NCI-H1105 treated with DMSO at 0.1 percent for 48 hours (cell line): ENCODE measurements at regions not wholly inside any gene's neighbourhood (a gene's known extent, or its start where the extent isn't known, plus 50 kb on each side); places are given as distances from the start of the nearest gene placed in this dataset.

Source experiments
- DNase-seq: peaks from one replicate; lab custom pipeline; 2025; lab: John Stamatoyannopoulos, UW

DNA sequence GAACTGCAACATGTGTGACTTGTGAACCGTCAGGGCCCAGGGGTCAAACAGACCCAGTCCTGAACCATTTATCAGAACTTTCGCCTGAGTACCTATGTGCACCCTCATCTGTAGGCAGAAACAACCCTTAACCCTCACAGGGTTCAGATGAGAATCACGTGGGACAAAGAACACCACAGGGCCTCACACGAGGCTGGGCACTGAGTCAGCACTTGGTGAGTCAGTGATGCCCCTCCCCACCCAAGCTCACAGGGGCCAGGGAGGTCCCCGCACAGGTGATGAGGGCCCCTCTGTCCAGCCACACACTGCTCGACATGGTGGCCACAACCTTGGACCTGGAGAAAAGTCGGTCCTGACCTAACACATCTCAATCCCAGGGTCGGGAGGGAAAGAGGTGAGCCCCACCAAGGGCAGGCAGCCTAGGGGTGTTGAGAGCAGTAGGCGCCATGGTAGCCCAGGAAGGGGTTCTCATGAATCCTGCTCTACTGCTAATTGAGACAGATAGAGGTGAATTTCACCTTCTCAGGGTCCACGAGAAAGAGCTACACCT is 176.4 kb downstream of the SHANK2 start:
- no peak for DNase-seq

GRCh38 chr11:71075116-71075720 is 177.2 kb downstream of the SHANK2 start:
- DNase-seq, result no peak

GRCh38 chr11:71071736-71072509 is 180.5 kb downstream of the SHANK2 start:
- no peak for DNase-seq

- DNase-seq, result no peak
Measured at GRCh38 chr11:71070490-71071453, 181.6 kb downstream of the SHANK2 start.

GRCh38 chr11:71068963-71069362 is 183.4 kb downstream of the SHANK2 start:
- no peak for DNase-seq

DNA sequence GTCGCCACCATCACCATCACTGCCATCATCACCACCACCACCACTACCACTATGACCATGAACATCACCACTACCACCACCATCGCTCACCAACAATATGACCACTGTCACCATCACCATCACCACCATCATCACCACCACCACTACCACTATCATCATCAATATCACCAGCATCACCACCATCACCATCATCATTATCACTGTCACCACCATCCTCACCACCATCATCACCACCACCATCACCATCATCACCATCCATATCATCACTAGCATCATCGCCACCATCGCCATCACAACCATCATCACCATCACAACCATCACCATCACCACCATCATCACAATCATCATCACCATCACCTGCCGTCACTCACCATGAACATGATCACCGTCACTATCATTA is 184.6 kb downstream of the SHANK2 start:
- DNase-seq, result no peak

GRCh38 chr11:71066311-71066710 is 186.1 kb downstream of the SHANK2 start:
- DNase-seq, result no peak

DNA sequence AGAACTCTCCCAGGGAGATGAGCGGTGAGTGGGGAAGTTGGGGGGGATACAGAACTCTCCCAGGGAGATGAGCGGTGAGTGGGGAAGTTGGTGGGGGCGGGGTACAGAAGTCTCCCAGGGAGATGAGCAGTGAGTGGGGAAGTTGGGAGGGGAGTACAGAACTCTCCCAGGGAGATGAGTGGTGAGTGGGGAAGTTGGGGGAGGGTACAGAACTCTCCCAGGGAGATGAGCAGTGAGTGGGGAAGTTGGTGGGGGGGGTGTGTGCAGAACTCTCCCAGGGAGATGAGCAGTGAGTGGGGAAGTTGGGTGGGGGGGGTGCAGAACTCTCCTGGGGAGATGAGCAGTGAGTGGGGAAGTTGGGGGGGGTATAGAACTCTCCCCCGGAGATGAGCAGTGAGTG is 186.5 kb downstream of the SHANK2 start:
- DNase-seq, result no peak

- DNase-seq, result no peak
Measured at GRCh38 chr11:71064702-71065515, 187.5 kb downstream of the SHANK2 start.

DNA sequence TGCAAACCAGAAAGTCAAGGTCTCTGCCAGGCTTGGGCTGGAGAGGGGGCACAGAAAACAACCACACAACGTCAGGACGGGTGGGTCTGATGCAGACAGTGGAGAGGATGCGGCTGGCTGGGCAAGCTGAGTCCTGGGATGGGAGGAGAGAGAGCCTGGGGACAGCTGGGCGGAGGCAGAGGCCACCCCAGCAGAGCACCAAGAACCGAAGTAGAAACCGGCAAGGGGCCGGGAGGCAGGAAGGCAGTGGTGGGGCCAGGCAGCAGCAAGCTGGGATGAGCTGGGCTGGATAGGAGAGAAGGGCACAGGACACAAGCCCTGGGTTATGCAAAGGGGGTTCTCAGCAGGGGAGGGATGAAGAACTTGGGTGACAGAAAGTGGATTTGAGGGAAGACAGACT is 188.2 kb downstream of the SHANK2 start:
- no peak for DNase-seq

- no peak for DNase-seq
Measured at GRCh38 chr11:71063129-71063528, 189.2 kb downstream of the SHANK2 start.

DNA sequence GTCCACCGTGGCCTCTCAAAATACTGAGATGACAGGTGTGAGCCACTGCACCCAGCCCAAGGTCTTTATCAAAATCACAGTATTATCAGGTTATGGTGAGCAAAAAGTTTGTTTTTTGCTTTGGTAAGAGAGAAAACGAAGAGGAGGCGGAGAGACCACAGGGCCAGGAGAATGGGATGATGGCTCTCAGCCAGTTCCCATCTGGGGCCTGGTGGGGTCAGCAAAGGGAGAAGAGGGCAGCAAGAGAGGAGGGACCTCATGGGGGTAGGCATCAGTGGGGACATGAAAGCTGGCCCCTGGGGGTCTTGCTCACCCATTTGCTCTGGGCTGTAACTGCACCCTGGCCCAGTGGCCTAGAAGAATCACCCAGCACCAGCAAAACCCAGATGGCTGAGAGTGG is 190.2 kb downstream of the SHANK2 start:
- no peak for DNase-seq

DNA sequence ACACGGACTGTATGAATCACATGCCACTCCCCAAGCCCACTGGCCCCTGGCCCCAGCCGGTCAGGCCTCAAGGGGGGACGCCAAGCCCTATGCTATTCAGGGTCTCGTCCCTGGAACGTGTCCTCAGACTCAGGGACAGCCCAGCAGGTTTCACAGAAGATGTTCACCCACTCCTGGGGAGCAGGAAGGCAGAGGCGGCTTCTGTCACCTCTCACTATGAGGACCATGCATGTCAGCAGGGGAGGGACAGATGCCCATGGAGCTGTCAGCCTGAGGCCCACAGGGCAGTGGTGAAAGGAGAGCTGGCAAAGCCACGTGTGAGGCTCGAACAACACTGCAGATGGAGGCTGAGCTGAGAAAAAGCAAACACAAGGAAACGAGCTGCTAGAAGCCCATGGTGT is 192.0 kb downstream of the SHANK2 start:
- no peak for DNase-seq

DNA sequence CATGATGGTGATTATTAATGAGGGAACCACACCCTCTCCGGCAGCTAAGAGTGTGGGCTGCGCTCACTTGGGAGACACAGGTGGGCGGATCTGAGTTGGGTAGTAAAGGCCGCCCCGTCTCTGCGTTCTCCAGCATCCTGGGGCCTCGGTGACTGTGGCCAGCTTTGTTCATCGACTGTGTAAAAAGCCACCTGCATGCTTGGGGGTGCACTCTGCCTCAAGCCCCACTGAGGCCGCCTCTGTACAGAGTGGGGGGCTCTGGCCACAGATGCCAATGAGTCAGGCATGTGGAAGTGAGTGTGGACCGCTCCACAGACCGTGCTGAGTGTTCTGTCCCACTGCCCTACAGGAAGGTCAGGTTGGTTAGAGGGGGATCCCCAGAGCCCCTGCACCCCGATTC is 192.7 kb downstream of the SHANK2 start:
- no peak for DNase-seq

GRCh38 chr11:71055925-71056324 is 196.5 kb downstream of the SHANK2 start:
- DNase-seq, result no peak
